Activated CD8-positive, alpha-beta memory T cell treated with anti-CD3 and anti-CD28 coated beads for 48 hours (primary cell): ENCODE measurements at regions not wholly inside any gene's neighbourhood (a gene's known extent, or its start where the extent isn't known, plus 50 kb on each side); places are given as distances from the start of the nearest gene placed in this dataset.
A peak's percentile ranks its signal among the peaks of the same experiment; 100 is the strongest.

Experiments
- DNase-seq, 3 experiments: peaks; one replicate each; pipeline ENCODE4 v3.0.0-alpha.2; 2020; ENCODE audit warnings: low read depth in 2 of 3, low spot score in 2 of 3

- DNase-seq, result no peak
These were observed 68.4 kb upstream of the ELOVL5 start for GRCh38 chr6:53417141-53417540.

GRCh38 chr6:53413326-53413725, 64.6 kb upstream of the ELOVL5 start:
- no peak for DNase-seq

GRCh38 chr6:53412751-53413150, 64.0 kb upstream of the ELOVL5 start:
- no peak for DNase-seq

GRCh38 chr6:53412021-53412715, 63.4 kb upstream of the ELOVL5 start:
- no peak for DNase-seq

- no peak for DNase-seq
These were observed 62.7 kb upstream of the ELOVL5 start for GRCh38 chr6:53411451-53411850.

- DNase-seq, result peak in 1 of 3 experiments; percentile 2
These were observed 61.9 kb upstream of the ELOVL5 start for GRCh38 chr6:53410508-53411258.

GRCh38 chr6:53408826-53409225, 60.1 kb upstream of the ELOVL5 start:
- DNase-seq, result no peak

- no peak for DNase-seq
These were observed 50.2 kb upstream of the ELOVL5 start for GRCh38 chr6:53399027-53399344.

- no peak for DNase-seq
These were observed 49.7 kb upstream of the ELOVL5 start for GRCh38 chr6:53398247-53399026.
